ENCODE measurements at regions not wholly inside any gene's neighbourhood (a gene's known extent, or its start where the extent isn't known, plus 50 kb on each side); places are given as distances from the start of the nearest gene placed in this dataset.

- TF ChIP-seq, protein P1, sequence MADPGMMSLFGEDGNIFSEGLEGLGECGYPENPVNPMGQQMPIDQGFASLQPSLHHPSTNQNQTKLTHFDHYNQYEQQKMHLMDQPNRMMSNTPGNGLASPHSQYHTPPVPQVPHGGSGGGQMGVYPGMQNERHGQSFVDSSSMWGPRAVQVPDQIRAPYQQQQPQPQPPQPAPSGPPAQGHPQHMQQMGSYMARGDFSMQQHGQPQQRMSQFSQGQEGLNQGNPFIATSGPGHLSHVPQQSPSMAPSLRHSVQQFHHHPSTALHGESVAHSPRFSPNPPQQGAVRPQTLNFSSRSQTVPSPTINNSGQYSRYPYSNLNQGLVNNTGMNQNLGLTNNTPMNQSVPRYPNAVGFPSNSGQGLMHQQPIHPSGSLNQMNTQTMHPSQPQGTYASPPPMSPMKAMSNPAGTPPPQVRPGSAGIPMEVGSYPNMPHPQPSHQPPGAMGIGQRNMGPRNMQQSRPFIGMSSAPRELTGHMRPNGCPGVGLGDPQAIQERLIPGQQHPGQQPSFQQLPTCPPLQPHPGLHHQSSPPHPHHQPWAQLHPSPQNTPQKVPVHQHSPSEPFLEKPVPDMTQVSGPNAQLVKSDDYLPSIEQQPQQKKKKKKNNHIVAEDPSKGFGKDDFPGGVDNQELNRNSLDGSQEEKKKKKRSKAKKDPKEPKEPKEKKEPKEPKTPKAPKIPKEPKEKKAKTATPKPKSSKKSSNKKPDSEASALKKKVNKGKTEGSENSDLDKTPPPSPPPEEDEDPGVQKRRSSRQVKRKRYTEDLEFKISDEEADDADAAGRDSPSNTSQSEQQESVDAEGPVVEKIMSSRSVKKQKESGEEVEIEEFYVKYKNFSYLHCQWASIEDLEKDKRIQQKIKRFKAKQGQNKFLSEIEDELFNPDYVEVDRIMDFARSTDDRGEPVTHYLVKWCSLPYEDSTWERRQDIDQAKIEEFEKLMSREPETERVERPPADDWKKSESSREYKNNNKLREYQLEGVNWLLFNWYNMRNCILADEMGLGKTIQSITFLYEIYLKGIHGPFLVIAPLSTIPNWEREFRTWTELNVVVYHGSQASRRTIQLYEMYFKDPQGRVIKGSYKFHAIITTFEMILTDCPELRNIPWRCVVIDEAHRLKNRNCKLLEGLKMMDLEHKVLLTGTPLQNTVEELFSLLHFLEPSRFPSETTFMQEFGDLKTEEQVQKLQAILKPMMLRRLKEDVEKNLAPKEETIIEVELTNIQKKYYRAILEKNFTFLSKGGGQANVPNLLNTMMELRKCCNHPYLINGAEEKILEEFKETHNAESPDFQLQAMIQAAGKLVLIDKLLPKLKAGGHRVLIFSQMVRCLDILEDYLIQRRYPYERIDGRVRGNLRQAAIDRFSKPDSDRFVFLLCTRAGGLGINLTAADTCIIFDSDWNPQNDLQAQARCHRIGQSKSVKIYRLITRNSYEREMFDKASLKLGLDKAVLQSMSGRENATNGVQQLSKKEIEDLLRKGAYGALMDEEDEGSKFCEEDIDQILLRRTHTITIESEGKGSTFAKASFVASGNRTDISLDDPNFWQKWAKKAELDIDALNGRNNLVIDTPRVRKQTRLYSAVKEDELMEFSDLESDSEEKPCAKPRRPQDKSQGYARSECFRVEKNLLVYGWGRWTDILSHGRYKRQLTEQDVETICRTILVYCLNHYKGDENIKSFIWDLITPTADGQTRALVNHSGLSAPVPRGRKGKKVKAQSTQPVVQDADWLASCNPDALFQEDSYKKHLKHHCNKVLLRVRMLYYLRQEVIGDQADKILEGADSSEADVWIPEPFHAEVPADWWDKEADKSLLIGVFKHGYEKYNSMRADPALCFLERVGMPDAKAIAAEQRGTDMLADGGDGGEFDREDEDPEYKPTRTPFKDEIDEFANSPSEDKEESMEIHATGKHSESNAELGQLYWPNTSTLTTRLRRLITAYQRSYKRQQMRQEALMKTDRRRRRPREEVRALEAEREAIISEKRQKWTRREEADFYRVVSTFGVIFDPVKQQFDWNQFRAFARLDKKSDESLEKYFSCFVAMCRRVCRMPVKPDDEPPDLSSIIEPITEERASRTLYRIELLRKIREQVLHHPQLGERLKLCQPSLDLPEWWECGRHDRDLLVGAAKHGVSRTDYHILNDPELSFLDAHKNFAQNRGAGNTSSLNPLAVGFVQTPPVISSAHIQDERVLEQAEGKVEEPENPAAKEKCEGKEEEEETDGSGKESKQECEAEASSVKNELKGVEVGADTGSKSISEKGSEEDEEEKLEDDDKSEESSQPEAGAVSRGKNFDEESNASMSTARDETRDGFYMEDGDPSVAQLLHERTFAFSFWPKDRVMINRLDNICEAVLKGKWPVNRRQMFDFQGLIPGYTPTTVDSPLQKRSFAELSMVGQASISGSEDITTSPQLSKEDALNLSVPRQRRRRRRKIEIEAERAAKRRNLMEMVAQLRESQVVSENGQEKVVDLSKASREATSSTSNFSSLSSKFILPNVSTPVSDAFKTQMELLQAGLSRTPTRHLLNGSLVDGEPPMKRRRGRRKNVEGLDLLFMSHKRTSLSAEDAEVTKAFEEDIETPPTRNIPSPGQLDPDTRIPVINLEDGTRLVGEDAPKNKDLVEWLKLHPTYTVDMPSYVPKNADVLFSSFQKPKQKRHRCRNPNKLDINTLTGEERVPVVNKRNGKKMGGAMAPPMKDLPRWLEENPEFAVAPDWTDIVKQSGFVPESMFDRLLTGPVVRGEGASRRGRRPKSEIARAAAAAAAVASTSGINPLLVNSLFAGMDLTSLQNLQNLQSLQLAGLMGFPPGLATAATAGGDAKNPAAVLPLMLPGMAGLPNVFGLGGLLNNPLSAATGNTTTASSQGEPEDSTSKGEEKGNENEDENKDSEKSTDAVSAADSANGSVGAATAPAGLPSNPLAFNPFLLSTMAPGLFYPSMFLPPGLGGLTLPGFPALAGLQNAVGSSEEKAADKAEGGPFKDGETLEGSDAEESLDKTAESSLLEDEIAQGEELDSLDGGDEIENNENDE (IDR thresholded peaks at IDR 0.05; ENCODE audit: insufficient replicate concordance, low read length) = no peak
- TF ChIP-seq BRCA1 (IDR thresholded peaks at IDR 0.05; ENCODE audit: low read depth, low read length) (no peak), POU5F1 (IDR thresholded peaks at IDR 0.05; ENCODE audit: low read depth, low read length) (no peak)
- TF ChIP-seq, protein P2, sequence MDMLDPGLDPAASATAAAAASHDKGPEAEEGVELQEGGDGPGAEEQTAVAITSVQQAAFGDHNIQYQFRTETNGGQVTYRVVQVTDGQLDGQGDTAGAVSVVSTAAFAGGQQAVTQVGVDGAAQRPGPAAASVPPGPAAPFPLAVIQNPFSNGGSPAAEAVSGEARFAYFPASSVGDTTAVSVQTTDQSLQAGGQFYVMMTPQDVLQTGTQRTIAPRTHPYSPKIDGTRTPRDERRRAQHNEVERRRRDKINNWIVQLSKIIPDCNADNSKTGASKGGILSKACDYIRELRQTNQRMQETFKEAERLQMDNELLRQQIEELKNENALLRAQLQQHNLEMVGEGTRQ (IDR thresholded peaks at IDR 0.05; ENCODE audit: low read length) = no peak
These were observed 470.9 kb upstream of the SOX9 start (continued) for GRCh38 chr17:71649941-71650350.
